ENCODE measurements at regions not wholly inside any gene's neighbourhood (a gene's known extent, or its start where the extent isn't known, plus 50 kb on each side); places are given as distances from the start of the nearest gene placed in this dataset.
"Not testable (repeated sequence)": the region's sequence is repeated elsewhere in the genome, so short reads cannot be mapped to it uniquely, and the experiment has no call there.

- in situ Hi-C loops (cut with HindIII; ENCODE audit: low sequenced_read_pairs); DNase-seq (ENCODE audit: low spot score): not testable (repeated sequence)
Observed at GRCh38 chr2:111278133-111278532, 157.4 kb downstream of the BCL2L11 start.

GRCh38 chr2:111280709-111281286, 160.1 kb downstream of the BCL2L11 start:
- in situ Hi-C loops (cut with HindIII; ENCODE audit: low sequenced_read_pairs), result not testable (repeated sequence)

GRCh38 chr2:111282162-111282561, 161.4 kb downstream of the BCL2L11 start:
- DNase-seq (ENCODE audit: low spot score); in situ Hi-C loops (cut with HindIII; ENCODE audit: low sequenced_read_pairs): not testable (repeated sequence)

More at GRCh38 chr2:111280709-111281286, 160.1 kb downstream of the BCL2L11 start:
- DNase-seq (ENCODE audit: low spot score), result not testable (repeated sequence)

GRCh38 chr2:111287646-111288568, 167.2 kb downstream of the BCL2L11 start:
- in situ Hi-C loops (cut with HindIII; ENCODE audit: low sequenced_read_pairs); DNase-seq (ENCODE audit: low spot score): not testable (repeated sequence)

- DNase-seq (ENCODE audit: low spot score); in situ Hi-C loops (cut with HindIII; ENCODE audit: low sequenced_read_pairs): not testable (repeated sequence)
Observed at GRCh38 chr2:111290370-111290769, 169.7 kb downstream of the BCL2L11 start.

GRCh38 chr2:111291566-111291965, 170.9 kb downstream of the BCL2L11 start:
- not testable (repeated sequence) for DNase-seq (ENCODE audit: low spot score)

GRCh38 chr2:111292232-111292968, 171.7 kb downstream of the BCL2L11 start:
- DNase-seq (ENCODE audit: low spot score); in situ Hi-C loops (cut with HindIII; ENCODE audit: low sequenced_read_pairs): not testable (repeated sequence)

More at GRCh38 chr2:111291566-111291965, 170.9 kb downstream of the BCL2L11 start:
- in situ Hi-C loops (cut with HindIII; ENCODE audit: low sequenced_read_pairs), result not testable (repeated sequence)

GRCh38 chr2:111294699-111295098, 174.0 kb downstream of the BCL2L11 start:
- in situ Hi-C loops (cut with HindIII; ENCODE audit: low sequenced_read_pairs); DNase-seq (ENCODE audit: low spot score): not testable (repeated sequence)

GRCh38 chr2:111296122-111296804, 175.5 kb downstream of the BCL2L11 start:
- DNase-seq (ENCODE audit: low spot score); in situ Hi-C loops (cut with HindIII; ENCODE audit: low sequenced_read_pairs): not testable (repeated sequence)

- in situ Hi-C loops (cut with HindIII; ENCODE audit: low sequenced_read_pairs); DNase-seq (ENCODE audit: low spot score): not testable (repeated sequence)
Observed at GRCh38 chr2:111297128-111297527, 176.4 kb downstream of the BCL2L11 start.

- DNase-seq (ENCODE audit: low spot score); in situ Hi-C loops (cut with HindIII; ENCODE audit: low sequenced_read_pairs): not testable (repeated sequence)
Observed at GRCh38 chr2:111298927-111299326, 178.2 kb downstream of the BCL2L11 start.

GRCh38 chr2:111299635-111300034, 178.9 kb downstream of the BCL2L11 start:
- in situ Hi-C loops (cut with HindIII; ENCODE audit: low sequenced_read_pairs); DNase-seq (ENCODE audit: low spot score): not testable (repeated sequence)

GRCh38 chr2:111301677-111302076, 181.0 kb downstream of the BCL2L11 start:
- in situ Hi-C loops (cut with HindIII; ENCODE audit: low sequenced_read_pairs), result not testable (repeated sequence)

GRCh38 chr2:111302397-111303218, 181.9 kb downstream of the BCL2L11 start:
- DNase-seq (ENCODE audit: low spot score); in situ Hi-C loops (cut with HindIII; ENCODE audit: low sequenced_read_pairs): not testable (repeated sequence)

More at GRCh38 chr2:111301677-111302076, 181.0 kb downstream of the BCL2L11 start:
- DNase-seq (ENCODE audit: low spot score), result not testable (repeated sequence)

GRCh38 chr2:111307302-111307701, 186.6 kb downstream of the BCL2L11 start:
- DNase-seq (ENCODE audit: low spot score); in situ Hi-C loops (cut with HindIII; ENCODE audit: low sequenced_read_pairs): not testable (repeated sequence)

GRCh38 chr2:111309231-111310075, 188.7 kb downstream of the BCL2L11 start:
- in situ Hi-C loops (cut with HindIII; ENCODE audit: low sequenced_read_pairs); DNase-seq (ENCODE audit: low spot score): not testable (repeated sequence)

- DNase-seq (ENCODE audit: low spot score); in situ Hi-C loops (cut with HindIII; ENCODE audit: low sequenced_read_pairs): not testable (repeated sequence)
Observed at GRCh38 chr2:111310395-111310794, 189.7 kb downstream of the BCL2L11 start.

Measured in G401 (cell line).